WERI-Rb-1 (cell line): ENCODE measurements at regions not wholly inside any gene's neighbourhood (a gene's known extent, or its start where the extent isn't known, plus 50 kb on each side); places are given as distances from the start of the nearest gene placed in this dataset.

Source experiments
- DNase-seq: peaks from one replicate; pipeline ENCODE4 v3.0.0-alpha.2; 2020
- H3K27ac ChIP-seq: fragments of 250-450 bp; sonication (Bioruptor Pico); 2 replicates; pipeline ENCODE4 v1.5.1; 2020; ENCODE audit warnings: mild to moderate bottlenecking, moderate library complexity
- H3K27me3 ChIP-seq: fragments of 250-450 bp; sonication (Bioruptor Pico); 2 replicates; pipeline ENCODE4 v1.5.1; 2021; ENCODE audit warnings: mild to moderate bottlenecking, low read depth, moderate library complexity; ENCODE audit not compliant: insufficient read depth, severe bottlenecking
- H3K36me3 ChIP-seq: fragments of 250-450 bp; sonication (Bioruptor Pico); 2 replicates; pipeline ENCODE4 v1.5.1; 2020; ENCODE audit warnings: mild to moderate bottlenecking, moderate library complexity
- H3K4me3 ChIP-seq: 2 replicates; pipeline ENCODE4 v1.5.1; 2011; ENCODE audit warnings: low read depth, mild to moderate bottlenecking, control low read depth, low read length
- H3K9me3 ChIP-seq: fragments of 250-450 bp; sonication (Bioruptor Pico); 2 replicates; pipeline ENCODE4 v1.5.1; 2021; ENCODE audit warnings: mild to moderate bottlenecking, moderate library complexity; ENCODE audit not compliant: severe bottlenecking
- TF ChIP-seq, protein P1 (sequence below): IDR thresholded peaks from 2 replicates; pipeline ENCODE4 v1.5.1; 2011; ENCODE audit warnings: low read depth, mild to moderate bottlenecking, control low read depth, inconsistent platforms, low read length

DNA sequence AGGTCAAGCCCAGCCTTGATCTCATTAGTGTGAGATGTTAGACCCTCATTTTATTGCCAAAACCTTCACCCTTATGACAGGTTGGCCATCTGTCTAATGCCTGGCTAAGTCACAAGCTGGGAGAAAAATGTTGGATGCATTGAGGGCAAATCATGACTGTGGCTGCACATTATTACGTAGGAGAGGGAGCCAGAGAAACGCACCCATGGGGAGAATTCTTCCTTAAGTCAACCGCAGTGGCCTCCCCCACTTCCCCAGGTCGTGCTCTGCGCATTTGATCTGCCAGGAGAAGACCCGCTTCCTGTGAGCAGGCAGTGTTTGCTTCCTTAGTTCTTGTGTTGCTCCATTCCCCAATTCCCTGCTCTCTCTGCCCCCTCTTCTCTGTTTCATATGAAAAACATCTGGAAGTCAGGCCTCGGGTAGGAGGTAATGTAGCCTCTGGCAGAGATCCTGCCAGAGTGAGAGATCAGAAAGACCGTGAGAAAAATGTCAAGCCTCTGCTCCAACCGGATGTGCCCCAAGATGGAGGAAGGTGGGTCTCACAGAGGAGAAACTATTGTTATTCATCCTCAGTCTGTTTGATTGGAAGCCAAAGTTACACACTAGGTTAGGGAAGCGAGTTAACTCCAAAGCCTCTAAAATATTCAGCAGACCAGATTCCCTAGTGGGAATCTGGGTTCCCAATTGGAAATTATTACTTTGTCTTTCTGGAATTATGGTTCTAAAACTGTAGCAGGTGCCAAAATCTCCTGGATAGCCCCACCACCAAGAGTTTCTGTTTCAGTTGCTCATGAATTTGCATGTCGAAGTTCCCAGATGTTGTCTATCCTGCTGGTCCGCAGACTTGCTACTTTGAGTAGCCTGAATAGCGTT is 144.3 kb upstream of the PELI1 start:
- no peak overlapping the region for H3K27ac ChIP-seq

DNA sequence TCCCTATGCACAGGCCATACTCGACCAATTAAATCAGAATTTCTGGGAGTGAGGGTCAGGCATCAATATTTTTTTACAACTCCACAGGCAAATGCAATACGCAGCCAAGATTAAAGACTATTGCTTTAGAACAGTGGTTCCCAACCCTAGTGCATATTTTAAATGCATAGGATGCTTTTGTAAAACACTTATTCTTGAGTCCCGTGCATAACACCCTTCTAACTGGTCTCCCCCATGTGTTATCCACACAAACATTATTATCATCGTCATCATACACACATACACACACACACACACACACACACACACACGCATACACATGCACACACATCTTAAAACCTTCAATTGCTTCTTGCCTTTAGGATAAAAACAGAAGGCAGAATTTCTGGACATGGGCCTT is 145.0 kb upstream of the PELI1 start:
- Histone ChIP-seq H3K9me3 (no peaks in the 10 kb centered on the region), H3K27ac (no peak overlapping the region), H3K27me3 (no peaks in the 10 kb centered on the region), H3K4me3 (no peak overlapping the region), H3K36me3 (no peaks in the 10 kb centered on the region)
- TF ChIP-seq, protein P1, sequence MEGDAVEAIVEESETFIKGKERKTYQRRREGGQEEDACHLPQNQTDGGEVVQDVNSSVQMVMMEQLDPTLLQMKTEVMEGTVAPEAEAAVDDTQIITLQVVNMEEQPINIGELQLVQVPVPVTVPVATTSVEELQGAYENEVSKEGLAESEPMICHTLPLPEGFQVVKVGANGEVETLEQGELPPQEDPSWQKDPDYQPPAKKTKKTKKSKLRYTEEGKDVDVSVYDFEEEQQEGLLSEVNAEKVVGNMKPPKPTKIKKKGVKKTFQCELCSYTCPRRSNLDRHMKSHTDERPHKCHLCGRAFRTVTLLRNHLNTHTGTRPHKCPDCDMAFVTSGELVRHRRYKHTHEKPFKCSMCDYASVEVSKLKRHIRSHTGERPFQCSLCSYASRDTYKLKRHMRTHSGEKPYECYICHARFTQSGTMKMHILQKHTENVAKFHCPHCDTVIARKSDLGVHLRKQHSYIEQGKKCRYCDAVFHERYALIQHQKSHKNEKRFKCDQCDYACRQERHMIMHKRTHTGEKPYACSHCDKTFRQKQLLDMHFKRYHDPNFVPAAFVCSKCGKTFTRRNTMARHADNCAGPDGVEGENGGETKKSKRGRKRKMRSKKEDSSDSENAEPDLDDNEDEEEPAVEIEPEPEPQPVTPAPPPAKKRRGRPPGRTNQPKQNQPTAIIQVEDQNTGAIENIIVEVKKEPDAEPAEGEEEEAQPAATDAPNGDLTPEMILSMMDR, result no peak
- no peak for DNase-seq

More for the DNA sequence above, 144.3 kb upstream of the PELI1 start:
- Histone ChIP-seq H3K9me3 (no peaks in the 10 kb centered on the region), H3K27me3 (no peaks in the 10 kb centered on the region), H3K36me3 (no peaks in the 10 kb centered on the region), H3K4me3 (no peak overlapping the region)
- DNase-seq, result no peak
- TF ChIP-seq, protein P1, result no peak

DNA sequence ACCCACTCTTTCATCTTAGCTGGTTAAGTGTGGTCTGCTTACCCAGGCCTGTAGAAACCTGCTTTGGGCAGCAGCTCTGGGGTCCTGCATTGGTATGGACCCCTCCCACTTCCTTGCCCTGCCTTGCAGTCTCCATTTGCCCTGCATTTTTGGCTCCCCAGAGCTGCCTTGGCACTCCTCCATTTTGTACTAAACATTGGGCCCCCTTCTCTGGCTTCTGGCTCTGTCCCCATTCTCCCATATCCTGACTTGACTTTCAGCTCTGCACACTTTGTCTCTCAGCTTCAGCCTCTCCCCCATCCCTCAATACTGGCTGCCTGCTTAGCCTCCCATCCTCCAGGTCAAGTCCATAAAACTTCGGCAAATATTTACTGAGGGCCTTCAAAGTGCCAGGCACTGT is 145.5 kb upstream of the PELI1 start:
- Histone ChIP-seq H3K4me3 (no peak overlapping the region), H3K9me3 (no peaks in the 10 kb centered on the region), H3K27ac (no peak overlapping the region), H3K36me3 (no peaks in the 10 kb centered on the region), H3K27me3 (no peaks in the 10 kb centered on the region)
- no peak for DNase-seq
- TF ChIP-seq, protein P1, result no peak

DNA sequence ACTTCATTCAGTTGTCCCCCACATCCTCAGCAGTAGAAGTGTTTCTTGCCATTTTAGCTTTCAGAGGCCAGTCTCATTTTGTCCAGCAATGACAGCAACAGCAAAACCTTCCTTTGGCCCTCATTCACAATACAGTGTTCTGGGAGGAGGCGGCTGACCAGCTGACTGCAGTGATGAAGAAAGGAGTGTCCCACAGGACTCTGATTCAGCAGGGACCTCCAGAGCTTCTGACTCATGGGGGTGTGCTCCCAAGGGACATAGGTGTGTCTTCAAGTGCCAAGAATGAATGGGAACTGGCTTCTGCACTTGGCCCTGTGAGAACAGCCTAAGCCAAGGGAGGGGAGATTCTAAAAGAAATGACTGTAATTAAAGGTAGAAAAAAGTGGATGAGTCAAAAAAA is 147.0 kb upstream of the PELI1 start:
- H3K4me3 ChIP-seq, result no peak overlapping the region
- TF ChIP-seq, protein P1, result no peak
- no peaks in the 10 kb centered on the region for H3K9me3 ChIP-seq
- no peaks in the 10 kb centered on the region for H3K27me3 ChIP-seq
- no peak overlapping the region for H3K27ac ChIP-seq
- H3K36me3 ChIP-seq, result no peaks in the 10 kb centered on the region
- DNase-seq, result no peak

DNA sequence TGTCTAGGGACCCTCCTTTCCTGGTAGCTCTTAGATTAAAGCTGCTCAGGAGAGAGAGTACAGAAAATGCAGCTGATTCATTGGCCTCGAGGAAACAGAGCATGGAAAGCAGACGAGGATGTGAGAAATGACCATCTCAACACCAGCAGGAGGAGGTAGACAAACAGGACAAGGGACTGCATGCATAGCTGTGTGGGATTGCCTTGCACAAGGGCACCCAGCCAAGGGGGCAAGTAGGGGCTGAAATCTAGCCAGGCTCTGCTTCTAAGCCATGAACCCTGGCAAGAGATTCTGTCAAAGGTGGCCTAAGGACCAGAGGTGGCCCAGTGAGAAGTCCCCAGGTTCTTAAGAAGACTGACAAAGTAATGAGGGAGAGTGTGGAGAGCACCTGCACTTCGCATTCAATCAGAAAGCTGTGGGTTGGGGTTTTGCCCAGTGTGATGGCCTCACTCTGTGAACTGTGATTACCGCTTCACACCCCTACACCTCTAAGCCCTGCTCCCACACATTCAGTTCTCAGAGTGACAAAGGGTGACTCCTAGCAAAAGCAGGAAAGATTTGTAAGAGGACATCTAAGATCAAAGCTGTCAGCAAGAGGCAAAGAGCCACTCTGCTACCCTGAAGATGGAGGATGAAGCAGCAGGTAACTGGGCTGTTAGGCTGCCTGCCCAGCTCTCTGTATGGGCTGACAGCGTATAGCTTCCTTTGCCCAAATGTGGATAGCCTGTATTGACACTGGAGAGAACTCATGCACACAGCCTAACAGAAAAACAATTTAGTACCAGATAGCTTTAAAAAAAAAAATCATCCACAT is 151.3 kb upstream of the PELI1 start:
- no peaks in the 10 kb centered on the region for H3K9me3 ChIP-seq
- H3K27ac ChIP-seq, result no peak overlapping the region
- no peak overlapping the region for H3K4me3 ChIP-seq
- TF ChIP-seq, protein P1, result no peak
- H3K27me3 ChIP-seq, result no peaks in the 10 kb centered on the region
- no peaks in the 10 kb centered on the region for H3K36me3 ChIP-seq
- DNase-seq, result no peak
